Glomerular visceral epithelial cell (primary cell): ENCODE measurements at regions not wholly inside any gene's neighbourhood (a gene's known extent, or its start where the extent isn't known, plus 50 kb on each side); places are given as distances from the start of the nearest gene placed in this dataset.
"Not testable (repeated sequence)": the region's sequence is repeated elsewhere in the genome, so short reads cannot be mapped to it uniquely, and the experiment has no call there.

Experiments used
- DNase-seq: peaks from one replicate; pipeline ENCODE4 v3.0.0-alpha.2; 2016; ENCODE audit errors: extremely low spot score

DNA sequence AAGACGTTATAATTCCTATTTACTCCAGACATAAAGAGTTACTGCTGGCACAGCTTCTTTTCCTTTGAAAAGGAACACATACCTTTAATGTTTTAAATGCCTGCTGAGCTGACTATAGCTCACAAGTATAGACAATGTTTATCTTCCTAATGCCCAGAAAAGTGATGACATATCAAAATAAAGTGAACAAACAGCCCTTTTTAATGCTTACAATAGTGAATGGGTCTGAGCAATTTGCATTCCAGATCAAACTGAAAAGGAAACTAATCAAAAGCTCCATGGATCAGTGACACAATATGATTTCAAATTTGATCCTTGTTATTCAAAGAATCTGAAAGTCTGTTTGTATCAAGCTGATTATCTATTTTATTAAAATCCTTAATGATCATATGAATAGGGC lies 233.6 kb upstream of the SEMA3E start:
- DNase-seq = no peak

DNA sequence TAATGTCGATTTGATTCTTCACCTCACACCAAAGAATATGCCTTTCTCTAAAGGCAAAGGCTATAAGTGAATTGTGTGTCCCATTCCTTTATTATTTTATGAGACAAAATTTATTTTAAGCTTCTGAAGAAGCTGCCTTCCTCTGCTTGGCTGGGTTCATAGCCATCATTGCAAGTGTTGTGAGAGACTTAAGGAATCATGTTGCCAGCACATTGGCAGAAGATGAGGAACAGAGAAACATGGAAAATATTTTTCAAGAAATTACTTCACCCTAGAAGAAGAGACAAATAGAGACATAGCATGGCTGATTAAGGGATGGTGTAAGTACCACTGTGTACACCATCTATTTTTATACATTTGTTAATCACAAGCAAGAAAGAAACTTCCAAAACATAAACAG lies 230.1 kb upstream of the SEMA3E start:
- DNase-seq = no peak

DNA sequence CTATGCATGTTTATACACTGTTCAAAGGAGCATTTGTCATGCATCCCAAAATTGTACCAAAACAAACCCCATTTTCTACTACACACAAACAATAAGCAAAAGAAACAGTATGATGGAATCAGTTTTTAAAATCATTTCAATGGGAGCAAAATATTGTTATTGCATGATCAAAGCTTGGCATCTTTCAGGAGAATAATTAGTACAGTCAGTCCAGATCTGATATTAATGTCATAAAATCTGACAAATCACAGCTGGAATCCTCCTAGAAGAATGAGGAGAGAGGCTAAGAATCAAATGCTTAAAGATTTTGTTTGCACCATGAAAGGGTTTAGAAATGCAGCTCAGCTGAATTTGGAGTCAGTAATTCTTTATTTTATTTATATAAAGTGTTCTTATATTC lies 229.7 kb upstream of the SEMA3E start:
- DNase-seq = no peak

DNA sequence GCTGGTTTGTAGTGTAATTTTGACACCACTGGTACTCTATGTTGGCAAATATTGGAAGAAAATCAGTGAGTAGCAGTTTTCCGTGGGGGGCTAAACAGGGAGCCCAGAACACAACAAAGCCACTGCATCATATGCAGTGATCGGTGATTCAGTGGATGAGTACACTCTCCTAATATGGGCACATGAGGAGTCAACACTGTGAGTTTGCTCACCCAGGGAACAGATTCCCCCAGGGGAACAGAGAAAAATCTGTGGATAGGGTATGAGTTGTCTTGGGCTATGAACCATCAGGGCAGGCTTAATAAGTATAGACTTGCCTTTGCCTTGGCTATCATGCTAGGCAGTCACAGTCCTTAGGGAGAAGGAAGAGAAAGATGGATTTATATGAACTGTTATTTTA lies 227.7 kb upstream of the SEMA3E start:
- peak; percentile 1 for DNase-seq

DNA sequence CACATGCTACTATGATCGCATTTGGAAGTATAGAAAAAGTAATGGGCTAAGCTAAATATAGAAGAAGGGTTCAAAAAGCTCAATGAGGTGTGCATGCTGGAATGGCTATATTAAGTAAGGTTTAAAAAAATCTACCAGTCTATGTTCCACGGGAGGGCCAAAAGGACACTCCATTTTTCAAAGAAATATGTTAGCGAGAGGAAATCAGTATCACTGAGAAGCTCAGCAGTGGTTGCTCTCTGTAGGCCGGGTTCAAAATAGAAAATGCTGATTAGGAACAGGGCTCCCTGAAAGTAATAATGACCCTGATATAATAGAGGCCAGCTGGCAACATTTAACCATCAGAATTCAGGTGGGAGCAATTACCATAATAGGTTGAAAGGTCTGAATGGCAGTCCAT lies 224.5 kb upstream of the SEMA3E start:
- DNase-seq = no peak

DNA sequence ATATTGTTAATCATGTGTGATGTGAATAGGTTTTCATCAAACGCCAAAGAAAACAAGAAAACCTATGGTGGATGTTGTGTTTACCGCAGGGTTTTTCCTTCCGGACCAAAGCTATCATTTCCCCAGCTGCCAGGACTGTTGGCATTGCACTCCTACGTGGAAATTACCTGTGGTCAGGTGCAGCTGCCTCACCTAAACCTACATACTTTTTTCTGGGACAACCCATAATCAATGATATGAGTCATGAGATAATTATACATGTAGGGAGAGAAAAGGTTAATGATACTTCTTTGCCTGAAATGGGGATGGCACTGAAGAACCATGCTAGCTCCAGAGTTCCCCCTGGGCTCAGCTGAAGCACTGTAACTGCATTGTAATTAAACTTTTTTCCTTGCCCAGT lies 223.6 kb upstream of the SEMA3E start:
- no peak for DNase-seq

DNA sequence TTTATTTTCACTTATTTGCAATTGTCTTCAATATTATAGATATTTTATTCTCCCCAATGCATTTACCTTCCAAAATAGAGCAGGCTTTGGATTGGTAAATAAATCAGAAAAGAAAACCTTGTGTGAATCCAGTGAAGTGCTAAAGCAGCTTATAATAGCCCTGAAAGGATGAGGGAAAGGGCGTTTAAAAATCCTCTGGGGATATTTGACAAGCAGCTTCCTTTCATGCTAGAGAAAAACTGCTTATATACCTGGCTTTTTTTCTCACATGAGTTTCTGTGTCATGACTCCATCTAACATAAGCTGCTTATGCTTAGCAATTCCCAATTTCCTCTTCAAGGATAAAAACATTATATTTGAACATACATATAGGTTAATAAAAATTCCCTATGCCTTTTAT lies 221.6 kb upstream of the SEMA3E start:
- DNase-seq = no peak

DNA sequence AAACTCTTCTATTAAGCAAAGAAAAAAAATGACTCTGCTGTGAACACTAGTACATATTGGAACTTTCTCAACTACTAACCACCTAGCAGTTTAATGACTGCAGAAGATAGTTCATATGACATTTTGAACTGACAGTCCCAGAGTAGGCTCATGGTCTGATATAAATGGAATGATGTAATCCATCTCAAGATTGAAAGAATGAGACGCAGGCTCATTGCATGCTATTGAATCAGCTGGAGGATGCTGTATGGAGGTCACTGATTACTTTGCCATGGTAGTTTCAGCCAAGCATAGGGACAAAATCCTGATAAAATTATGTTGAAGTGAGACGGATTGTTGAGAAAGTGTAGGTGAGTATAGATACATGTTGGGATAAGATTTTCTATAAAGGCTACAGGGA lies 217.6 kb upstream of the SEMA3E start:
- DNase-seq = no peak

DNA sequence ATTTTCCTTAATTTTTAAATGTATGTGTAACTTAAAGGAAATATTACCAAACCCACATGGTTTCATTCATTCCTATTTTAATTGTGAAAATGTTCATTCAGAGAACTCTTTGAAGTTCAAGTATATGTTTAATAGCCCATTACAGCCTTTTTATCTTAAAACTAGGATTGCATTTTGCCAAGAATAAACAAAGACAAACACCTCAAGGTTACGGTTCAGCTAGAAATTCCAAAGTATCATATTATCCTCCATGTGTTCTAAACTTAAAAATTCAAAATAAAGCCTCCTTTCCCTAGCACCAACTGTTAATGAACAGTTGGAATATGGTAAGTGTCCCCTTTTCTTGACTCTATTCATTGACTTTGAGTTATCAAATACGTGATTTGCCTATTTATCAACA lies 215.6 kb upstream of the SEMA3E start:
- DNase-seq = no peak

DNA sequence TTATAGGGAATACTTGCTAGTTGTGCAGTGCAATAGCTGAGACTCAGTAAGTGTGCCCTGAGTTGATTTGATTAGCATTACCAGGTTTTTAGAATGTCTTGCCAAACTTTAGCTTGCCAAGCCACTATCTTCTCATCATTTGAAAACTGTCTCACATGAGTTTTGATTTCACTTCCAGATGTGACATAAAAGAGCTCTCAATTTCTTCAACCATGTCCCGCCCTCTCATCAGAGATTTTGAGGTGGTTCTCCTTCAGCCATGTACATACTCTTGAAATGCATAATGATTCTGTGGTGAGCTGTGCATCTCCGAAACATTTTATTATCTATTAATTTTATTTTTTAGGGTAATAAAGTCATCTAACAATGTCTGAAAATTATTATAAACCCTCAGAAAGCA lies 215.0 kb upstream of the SEMA3E start:
- DNase-seq = no peak

DNA sequence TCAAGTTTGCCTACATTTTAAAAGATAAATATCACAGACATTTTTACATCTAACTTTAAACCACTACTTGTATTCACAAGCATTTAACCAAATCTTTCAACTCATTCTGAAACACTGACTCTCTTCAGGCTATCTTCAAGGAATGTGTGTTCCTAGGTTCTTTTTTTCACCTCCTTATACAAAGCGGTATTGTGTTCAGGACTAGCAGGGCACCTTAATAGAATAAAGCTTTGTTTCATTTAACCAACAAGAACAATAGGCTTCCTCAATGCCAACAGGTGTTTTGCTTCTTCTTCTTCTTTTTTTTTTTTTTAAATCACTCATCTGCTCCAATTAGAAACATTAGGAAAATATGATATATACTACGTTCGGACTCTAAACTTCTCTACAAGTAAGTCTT lies 212.9 kb upstream of the SEMA3E start:
- DNase-seq = no peak

DNA sequence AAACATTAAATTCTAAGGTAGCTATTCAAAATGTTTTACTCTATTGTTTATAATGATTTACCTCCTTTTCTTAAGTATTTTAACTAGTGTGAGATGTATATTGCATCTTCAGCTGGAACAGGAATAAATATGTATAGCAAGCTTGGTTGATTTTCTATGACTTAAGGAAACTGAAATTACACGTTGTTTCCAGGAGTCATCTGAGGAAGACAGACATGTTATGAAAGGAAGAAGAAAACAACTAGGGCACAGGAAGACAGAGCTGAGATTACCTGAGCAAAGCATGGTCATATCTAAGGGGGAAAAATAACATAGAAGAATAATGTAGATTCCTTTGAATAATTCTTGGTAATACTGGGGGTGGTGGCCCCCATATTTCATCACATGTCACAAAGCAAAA lies 210.9 kb upstream of the SEMA3E start:
- DNase-seq = no peak

DNA sequence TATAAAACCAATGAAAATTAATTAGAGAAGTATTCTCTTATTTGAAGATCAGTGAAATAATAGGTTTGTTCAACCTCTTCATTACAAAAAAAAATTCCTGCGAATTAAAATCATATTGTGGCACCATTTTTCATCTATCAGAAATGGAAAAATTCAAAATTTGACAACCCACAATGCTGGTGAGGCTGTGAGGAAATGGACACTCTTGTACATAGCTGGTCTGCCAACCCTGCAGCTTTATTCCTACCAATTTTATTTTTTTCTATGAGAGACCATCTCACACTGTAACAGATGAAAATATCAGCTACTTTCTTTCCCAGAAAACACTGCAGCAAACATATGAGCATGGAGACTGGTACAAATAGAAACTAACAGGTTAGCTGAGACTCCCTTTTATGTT lies 208.8 kb upstream of the SEMA3E start:
- no peak for DNase-seq

DNA sequence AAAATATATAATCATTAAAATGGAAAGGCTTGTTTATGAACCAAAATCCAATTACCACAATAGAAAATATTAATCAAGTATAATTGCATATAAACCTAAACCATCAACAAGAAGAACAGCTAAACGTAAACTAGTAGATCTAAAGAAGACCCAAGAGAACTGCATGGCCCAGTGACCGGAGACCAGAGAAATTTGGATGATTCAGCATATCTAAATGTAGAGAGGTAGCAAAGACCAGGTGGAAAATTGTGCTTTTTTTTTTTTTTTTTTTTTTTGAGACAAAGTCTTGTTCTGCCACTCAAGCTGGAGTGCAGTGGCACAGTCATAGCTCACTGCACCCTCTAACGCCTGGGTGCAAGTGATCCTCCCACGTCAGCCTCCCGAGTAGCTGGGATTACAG lies 207.2 kb upstream of the SEMA3E start:
- no peak for DNase-seq

DNA sequence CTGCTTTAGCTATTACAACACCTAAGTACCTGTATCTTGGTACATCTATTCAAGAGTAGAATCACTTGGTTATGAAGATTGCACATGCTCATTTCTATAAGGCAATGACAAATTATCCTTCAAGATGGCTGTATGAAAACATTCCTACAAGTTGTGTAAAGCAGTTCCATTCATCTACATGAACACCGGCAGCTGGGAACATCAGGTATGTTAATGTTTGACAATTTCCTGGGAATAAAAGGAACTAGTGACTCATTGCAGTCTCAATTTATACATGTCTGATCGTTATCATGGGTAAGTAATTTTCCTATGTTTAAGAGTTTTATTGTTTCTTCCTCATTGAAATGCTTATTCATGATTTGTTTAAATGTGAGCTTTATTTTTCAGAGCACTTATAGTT lies 203.2 kb upstream of the SEMA3E start:
- DNase-seq = no peak

DNA sequence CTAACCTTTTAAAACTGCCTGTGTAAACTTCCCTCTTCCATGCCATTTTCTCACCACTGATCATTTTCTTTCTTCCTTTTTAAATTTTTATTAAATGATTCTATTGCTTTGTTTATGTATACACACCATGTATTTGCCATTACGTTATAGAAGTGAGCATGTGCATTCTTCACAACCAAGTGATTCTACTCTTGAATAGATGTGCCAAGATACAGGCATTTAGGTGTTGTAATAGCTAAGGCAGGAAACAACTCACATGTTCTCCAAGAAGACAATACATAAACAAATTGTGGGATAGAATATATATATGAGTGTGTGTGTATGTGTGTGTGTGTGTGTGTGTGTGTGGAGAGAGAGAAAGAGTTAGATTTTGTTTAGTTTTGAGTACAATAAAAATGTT lies 202.6 kb upstream of the SEMA3E start:
- no peak for DNase-seq

DNA sequence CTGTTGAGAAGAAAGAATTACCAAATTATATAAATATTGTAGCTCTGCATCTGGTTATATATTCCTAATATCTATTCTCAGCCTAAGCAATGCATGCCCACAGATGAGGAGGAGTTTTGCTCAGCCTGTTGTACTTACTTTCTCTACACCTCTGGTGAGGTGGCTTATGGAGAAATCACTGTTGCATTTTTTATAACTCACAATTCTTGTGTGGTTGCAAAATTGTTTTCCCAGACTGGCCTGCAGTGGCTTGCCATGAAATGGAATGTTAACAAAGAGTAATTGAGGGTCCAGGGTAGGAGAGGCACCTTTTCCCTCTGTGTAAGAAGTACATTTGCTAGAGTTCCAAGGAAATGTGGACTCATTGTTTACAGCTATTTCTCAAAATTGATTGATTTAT lies 202.0 kb upstream of the SEMA3E start:
- no peak for DNase-seq

DNA sequence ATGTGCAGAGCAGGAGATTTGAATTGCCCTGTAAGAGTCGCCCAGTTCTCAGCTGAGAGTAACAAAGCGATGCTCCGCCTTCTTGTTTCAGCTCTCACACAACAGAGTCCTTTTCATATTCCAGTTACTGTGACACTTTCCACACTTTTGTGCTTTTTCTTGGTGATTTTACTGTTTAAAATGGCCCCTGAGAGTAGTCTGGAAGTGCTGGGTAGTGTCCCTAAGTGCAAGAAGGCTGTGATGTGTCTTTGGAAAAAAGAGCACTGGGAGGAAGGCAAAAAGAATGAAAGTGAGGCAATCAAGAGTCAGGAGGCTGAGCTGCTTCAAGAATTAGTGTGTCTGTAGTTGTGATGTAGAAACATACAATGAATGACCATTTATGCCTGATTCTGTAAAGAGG lies 201.2 kb upstream of the SEMA3E start:
- DNase-seq = no peak

DNA sequence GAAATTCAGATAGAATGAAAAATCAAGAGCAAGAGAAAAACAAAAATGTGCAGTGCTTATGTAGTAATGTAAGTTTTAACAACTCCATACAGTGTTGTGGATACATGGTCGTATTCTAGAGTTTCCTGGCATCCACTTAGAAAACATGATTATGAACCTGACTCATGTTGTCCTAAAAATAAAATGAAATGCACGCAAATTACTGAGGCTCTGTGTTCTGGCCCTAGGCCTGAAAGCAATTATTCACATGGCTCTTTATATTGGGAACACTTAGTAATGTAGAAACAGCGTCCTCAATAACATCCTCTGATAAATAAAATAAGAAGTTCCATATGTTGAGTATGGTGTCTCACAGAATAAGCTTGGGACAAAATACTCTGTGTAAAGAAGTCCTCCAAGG lies 200.2 kb upstream of the SEMA3E start:
- DNase-seq = no peak

DNA sequence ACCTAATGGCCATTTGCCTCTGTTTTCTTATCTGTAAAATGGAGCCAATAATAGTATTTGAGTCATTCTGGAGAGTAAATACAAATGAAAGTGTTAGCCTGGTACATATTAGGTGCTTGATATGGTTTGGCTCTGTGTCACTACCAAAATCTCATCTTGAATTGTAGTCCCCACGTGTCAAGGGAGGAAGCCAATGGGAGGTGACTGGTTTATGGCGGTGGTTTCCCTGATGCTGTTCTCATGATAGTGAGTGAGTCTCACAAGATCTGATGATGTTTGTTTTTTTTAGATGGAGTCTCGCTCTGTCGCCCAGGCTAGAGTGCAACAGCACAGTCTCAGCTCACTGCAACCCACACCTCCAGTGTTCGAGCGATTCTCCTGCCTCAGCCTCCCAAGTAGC lies 194.0 kb upstream of the SEMA3E start:
- no peak for DNase-seq

DNA sequence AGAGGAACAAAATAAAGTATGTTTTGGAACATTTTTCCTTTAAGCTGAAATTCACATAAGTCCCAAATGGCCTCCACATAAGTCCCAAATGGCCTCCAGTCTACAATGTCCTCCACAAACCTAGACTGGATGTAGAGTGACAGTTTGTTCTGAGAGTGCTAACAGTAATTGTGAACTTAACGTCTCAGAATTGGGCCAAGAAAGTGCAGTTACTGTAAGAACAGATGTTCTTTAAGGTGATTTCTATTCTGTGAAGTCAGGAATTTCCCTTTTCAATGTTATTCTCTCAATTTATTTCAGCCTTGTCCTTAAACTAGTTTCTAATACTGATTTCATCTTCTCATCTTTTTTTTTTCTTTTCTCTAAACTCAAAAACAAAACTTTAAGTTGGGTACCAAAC lies 188.7 kb upstream of the SEMA3E start:
- no peak for DNase-seq

DNA sequence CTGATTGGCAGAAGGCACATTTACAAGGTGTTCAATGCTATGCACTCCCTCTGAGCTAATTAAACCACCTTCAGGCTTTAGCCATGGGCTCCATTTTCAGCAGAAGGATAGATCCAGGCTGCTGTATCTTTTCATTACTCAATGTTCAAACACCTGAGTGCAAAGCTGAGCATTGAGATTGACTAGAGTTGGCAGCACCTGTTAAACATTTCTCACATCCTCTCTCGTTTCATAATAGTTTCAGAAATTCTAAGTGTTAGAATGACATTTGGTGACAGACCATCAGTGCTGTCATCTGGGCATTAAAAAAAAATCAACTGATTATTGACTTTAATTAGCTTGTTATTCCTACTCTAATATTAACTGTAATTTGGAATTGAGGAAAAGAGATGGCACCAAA lies 187.1 kb upstream of the SEMA3E start:
- DNase-seq = no peak

DNA sequence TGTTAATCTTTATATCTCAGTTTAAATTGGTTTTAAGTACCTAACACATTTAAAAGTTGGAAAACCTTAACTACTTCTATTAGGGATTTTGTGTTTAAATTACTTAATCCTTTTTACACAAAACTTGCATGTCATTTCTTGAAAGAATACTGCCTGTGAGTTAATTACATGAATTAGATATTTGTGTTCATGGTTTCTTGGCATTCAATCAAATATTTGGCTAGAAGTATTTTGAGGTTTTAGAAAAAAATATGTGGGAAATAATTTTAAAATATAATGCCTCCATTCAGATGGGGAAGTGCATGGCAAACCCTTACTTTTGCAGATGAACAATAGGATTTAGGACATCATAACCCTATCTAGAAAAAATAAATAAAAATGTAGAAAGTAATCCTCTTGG lies 186.5 kb upstream of the SEMA3E start:
- no peak for DNase-seq

DNA sequence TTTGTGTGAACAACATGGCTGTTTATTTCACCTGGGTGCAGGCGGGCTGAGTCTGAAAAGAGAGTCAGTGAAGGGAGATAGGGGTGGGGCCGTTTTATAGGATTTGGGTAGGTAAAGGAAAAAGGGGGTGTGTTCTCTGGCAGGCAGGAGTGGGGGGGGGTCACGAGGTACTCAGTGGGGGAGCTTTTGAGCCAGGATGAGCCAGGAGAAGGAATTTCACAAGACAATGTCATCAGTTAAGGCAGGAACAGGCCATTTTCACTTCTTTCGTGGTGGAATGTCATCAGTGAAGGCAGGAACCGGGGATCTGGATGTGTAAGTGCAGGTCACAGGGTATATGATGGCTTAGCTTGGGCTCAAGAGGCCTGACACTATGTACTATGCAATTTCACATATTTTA lies 184.8 kb upstream of the SEMA3E start:
- DNase-seq = not testable (repeated sequence)

DNA sequence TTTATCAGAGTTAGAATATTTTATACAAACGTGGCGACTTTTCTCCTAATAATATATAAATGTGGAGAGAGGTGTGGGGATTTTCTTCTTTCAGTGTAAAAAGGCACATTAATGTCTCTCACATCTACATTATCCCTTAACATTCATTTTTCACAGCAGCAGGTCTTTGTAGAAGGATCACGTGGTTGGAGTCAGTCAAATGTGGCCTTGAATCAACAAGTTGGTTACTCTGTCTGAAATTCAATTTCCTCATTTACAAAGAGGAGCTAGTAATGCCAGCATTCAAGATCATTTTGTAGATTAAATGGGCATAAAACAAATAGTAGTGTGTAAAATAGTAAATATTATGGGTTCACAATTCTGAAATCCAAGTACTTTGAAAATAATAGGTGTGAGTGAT lies 183.1 kb upstream of the SEMA3E start:
- no peak for DNase-seq
